ENCODE measurements at regions not wholly inside any gene's neighbourhood (a gene's known extent, or its start where the extent isn't known, plus 50 kb on each side); places are given as distances from the start of the nearest gene placed in this dataset.

DNA sequence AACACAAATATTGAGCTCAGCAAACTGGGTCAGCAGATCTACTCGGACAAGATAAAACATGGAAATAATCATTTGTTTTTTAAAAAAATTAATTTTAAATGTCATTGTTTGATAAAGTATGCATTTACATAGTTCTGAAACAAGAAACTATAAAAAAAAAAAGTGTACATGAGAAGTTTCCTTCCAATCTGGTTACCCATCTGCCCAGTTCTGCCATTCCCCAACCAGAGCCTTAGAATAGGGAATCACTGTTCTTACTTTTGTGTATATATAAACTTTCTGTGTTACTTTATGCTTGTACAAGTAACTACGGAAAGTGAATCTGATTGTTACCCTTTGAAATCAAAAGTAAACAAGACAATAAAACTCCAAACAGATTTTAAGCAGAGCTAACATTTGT, 791.4 kb downstream of the HACE1 start:
- FAIRE-seq: no peak
- Histone ChIP-seq H4K20me1 (ENCODE audit: insufficient read depth, low read length) (no peaks in the 10 kb centered on the region), H3K27ac (ENCODE audit: extremely low read length, insufficient read depth, low read length) (no peak overlapping the region), H3K4me2 (ENCODE audit: low read depth, low read length) (no peak overlapping the region), H3K9me3 (ENCODE audit: low read length) (no peaks in the 10 kb centered on the region), H3K36me3 (replicated peaks in 1 of 2; ENCODE audit: control insufficient read depth in 1 of 2, insufficient read depth in 2 of 2, low read length in 2 of 2) (no peaks in the 10 kb centered on the region), H3K9ac (ENCODE audit: insufficient read depth, low read depth, low read length) (no peak overlapping the region), H3K79me2 (ENCODE audit: insufficient read depth, low read length) (no peaks in the 10 kb centered on the region), H2AFZ (ENCODE audit: low read length) (no peak overlapping the region), H3K27me3 (ENCODE audit: control insufficient read depth in 1 of 2, insufficient read depth in 2 of 2, low read length in 2 of 2) (no peaks in the 10 kb centered on the region), H3K4me1 (ENCODE audit: insufficient read depth, low read length) (no peaks in the 10 kb centered on the region), H3K4me3 (replicated peaks in 1 of 3; ENCODE audit: insufficient read depth in 1 of 3, low read depth in 2 of 3, low read length in 3 of 3) (no peak overlapping the region)
- 3% methylated on average over 2 of the region's 2 CpGs for WGBS (ENCODE audit: low lambda C conversion rate)
- ATAC-seq: no peak
- DNase-seq (ENCODE audit: low spot score): no peak
- BruUV-seq (replicated peaks): no TSS peak
- ChIA-PET CTCF (ENCODE audit: low intra/inter-chr PET ratio, low total read pairs) (no interaction called here), POLR2A (no interaction called here)
- intact Hi-C loops (cut with micrococcal nuclease; ENCODE audit: unreplicated experiment) (no loop called here), in situ Hi-C loops (cut with HindIII; ENCODE audit: extremely low pct_ligation_motif_present, low pct_unique_long_range_greater_than_20kb) (no loop called here)
- TF ChIP-seq RBAK (CRISPR knock-in tag; IDR thresholded peaks at IDR 0.05) (no peak), ZFP62 (CRISPR knock-in tag; IDR thresholded peaks at IDR 0.05) (no peak), HHEX (CRISPR knock-in tag; IDR thresholded peaks at IDR 0.05) (no peak), NFIB (CRISPR knock-in tag; IDR thresholded peaks at IDR 0.05; ENCODE audit: borderline replicate concordance) (no peak), TOE1 (CRISPR knock-in tag; IDR thresholded peaks at IDR 0.05) (no peak), GZF1 (CRISPR knock-in tag; IDR thresholded peaks at IDR 0.05) (no peak), YEATS2 (CRISPR knock-in tag; IDR thresholded peaks at IDR 0.05; ENCODE audit: borderline replicate concordance) (no peak), ETV5 (CRISPR knock-in tag; IDR thresholded peaks at IDR 0.05; ENCODE audit: borderline replicate concordance) (no peak), ZNF432 (CRISPR knock-in tag; IDR thresholded peaks at IDR 0.05; ENCODE audit: borderline replicate concordance) (no peak), REXO4 (CRISPR knock-in tag; IDR thresholded peaks at IDR 0.05; ENCODE audit: borderline replicate concordance) (no peak), CCAR2 (optimal IDR thresholded peaks at IDR 0.05; ENCODE audit: low read depth, low read length) (no peak), SAP130 (CRISPR knock-in tag; IDR thresholded peaks at IDR 0.05; ENCODE audit: low read depth) (no peak), IRX3 (CRISPR knock-in tag; IDR thresholded peaks at IDR 0.05; ENCODE audit: borderline replicate concordance, low read depth) (no peak), ZNF530 (CRISPR knock-in tag; IDR thresholded peaks at IDR 0.05; ENCODE audit: low read depth) (no peak), CBX1 (IDR thresholded peaks at IDR 0.05; ENCODE audit: low read depth) (no peak)
- TF ChIP-seq, protein P1, sequence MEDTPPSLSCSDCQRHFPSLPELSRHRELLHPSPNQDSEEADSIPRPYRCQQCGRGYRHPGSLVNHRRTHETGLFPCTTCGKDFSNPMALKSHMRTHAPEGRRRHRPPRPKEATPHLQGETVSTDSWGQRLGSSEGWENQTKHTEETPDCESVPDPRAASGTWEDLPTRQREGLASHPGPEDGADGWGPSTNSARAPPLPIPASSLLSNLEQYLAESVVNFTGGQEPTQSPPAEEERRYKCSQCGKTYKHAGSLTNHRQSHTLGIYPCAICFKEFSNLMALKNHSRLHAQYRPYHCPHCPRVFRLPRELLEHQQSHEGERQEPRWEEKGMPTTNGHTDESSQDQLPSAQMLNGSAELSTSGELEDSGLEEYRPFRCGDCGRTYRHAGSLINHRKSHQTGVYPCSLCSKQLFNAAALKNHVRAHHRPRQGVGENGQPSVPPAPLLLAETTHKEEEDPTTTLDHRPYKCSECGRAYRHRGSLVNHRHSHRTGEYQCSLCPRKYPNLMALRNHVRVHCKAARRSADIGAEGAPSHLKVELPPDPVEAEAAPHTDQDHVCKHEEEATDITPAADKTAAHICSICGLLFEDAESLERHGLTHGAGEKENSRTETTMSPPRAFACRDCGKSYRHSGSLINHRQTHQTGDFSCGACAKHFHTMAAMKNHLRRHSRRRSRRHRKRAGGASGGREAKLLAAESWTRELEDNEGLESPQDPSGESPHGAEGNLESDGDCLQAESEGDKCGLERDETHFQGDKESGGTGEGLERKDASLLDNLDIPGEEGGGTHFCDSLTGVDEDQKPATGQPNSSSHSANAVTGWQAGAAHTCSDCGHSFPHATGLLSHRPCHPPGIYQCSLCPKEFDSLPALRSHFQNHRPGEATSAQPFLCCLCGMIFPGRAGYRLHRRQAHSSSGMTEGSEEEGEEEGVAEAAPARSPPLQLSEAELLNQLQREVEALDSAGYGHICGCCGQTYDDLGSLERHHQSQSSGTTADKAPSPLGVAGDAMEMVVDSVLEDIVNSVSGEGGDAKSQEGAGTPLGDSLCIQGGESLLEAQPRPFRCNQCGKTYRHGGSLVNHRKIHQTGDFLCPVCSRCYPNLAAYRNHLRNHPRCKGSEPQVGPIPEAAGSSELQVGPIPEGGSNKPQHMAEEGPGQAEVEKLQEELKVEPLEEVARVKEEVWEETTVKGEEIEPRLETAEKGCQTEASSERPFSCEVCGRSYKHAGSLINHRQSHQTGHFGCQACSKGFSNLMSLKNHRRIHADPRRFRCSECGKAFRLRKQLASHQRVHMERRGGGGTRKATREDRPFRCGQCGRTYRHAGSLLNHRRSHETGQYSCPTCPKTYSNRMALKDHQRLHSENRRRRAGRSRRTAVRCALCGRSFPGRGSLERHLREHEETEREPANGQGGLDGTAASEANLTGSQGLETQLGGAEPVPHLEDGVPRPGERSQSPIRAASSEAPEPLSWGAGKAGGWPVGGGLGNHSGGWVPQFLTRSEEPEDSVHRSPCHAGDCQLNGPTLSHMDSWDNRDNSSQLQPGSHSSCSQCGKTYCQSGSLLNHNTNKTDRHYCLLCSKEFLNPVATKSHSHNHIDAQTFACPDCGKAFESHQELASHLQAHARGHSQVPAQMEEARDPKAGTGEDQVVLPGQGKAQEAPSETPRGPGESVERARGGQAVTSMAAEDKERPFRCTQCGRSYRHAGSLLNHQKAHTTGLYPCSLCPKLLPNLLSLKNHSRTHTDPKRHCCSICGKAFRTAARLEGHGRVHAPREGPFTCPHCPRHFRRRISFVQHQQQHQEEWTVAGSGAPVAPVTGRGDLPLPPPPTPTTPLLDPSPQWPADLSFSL (CRISPR knock-in tag; IDR thresholded peaks at IDR 0.05): no peak

Data from HepG2 (cell line).